ENCODE measurements at regions not wholly inside any gene's neighbourhood (a gene's known extent, or its start where the extent isn't known, plus 50 kb on each side); places are given as distances from the start of the nearest gene placed in this dataset.

DNA sequence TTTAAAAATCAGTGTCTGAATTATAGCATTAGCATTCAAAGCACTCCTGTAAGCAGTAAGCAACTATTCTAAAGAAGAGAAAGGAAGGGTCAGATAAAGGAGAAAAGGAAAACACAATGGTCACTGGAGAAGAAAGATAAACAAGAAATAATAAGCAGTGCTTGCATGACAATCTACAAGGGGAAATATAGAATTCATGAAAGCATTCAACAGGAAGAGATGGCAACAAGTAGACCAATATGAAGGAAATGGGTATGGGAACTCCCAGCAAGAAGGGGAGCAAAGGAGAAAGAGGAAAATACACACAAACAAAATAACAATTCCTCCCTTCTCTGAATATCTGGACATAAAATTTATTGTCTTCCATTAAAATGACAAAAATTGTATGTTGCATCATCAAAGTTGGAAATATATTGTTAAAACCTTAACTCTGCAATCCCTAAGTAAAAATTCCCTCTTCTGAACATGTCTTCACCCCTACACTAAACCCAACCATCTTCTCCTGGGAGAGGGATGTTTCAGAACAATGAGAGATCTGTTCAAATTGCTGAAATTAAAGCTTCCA lies 206.3 kb upstream of the SAMSN1 start (continued):
- TF ChIP-seq, protein P1, sequence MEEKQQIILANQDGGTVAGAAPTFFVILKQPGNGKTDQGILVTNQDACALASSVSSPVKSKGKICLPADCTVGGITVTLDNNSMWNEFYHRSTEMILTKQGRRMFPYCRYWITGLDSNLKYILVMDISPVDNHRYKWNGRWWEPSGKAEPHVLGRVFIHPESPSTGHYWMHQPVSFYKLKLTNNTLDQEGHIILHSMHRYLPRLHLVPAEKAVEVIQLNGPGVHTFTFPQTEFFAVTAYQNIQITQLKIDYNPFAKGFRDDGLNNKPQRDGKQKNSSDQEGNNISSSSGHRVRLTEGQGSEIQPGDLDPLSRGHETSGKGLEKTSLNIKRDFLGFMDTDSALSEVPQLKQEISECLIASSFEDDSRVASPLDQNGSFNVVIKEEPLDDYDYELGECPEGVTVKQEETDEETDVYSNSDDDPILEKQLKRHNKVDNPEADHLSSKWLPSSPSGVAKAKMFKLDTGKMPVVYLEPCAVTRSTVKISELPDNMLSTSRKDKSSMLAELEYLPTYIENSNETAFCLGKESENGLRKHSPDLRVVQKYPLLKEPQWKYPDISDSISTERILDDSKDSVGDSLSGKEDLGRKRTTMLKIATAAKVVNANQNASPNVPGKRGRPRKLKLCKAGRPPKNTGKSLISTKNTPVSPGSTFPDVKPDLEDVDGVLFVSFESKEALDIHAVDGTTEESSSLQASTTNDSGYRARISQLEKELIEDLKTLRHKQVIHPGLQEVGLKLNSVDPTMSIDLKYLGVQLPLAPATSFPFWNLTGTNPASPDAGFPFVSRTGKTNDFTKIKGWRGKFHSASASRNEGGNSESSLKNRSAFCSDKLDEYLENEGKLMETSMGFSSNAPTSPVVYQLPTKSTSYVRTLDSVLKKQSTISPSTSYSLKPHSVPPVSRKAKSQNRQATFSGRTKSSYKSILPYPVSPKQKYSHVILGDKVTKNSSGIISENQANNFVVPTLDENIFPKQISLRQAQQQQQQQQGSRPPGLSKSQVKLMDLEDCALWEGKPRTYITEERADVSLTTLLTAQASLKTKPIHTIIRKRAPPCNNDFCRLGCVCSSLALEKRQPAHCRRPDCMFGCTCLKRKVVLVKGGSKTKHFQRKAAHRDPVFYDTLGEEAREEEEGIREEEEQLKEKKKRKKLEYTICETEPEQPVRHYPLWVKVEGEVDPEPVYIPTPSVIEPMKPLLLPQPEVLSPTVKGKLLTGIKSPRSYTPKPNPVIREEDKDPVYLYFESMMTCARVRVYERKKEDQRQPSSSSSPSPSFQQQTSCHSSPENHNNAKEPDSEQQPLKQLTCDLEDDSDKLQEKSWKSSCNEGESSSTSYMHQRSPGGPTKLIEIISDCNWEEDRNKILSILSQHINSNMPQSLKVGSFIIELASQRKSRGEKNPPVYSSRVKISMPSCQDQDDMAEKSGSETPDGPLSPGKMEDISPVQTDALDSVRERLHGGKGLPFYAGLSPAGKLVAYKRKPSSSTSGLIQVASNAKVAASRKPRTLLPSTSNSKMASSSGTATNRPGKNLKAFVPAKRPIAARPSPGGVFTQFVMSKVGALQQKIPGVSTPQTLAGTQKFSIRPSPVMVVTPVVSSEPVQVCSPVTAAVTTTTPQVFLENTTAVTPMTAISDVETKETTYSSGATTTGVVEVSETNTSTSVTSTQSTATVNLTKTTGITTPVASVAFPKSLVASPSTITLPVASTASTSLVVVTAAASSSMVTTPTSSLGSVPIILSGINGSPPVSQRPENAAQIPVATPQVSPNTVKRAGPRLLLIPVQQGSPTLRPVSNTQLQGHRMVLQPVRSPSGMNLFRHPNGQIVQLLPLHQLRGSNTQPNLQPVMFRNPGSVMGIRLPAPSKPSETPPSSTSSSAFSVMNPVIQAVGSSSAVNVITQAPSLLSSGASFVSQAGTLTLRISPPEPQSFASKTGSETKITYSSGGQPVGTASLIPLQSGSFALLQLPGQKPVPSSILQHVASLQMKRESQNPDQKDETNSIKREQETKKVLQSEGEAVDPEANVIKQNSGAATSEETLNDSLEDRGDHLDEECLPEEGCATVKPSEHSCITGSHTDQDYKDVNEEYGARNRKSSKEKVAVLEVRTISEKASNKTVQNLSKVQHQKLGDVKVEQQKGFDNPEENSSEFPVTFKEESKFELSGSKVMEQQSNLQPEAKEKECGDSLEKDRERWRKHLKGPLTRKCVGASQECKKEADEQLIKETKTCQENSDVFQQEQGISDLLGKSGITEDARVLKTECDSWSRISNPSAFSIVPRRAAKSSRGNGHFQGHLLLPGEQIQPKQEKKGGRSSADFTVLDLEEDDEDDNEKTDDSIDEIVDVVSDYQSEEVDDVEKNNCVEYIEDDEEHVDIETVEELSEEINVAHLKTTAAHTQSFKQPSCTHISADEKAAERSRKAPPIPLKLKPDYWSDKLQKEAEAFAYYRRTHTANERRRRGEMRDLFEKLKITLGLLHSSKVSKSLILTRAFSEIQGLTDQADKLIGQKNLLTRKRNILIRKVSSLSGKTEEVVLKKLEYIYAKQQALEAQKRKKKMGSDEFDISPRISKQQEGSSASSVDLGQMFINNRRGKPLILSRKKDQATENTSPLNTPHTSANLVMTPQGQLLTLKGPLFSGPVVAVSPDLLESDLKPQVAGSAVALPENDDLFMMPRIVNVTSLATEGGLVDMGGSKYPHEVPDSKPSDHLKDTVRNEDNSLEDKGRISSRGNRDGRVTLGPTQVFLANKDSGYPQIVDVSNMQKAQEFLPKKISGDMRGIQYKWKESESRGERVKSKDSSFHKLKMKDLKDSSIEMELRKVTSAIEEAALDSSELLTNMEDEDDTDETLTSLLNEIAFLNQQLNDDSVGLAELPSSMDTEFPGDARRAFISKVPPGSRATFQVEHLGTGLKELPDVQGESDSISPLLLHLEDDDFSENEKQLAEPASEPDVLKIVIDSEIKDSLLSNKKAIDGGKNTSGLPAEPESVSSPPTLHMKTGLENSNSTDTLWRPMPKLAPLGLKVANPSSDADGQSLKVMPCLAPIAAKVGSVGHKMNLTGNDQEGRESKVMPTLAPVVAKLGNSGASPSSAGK (IDR thresholded peaks at IDR 0.05), result no peak
- TF ChIP-seq MYC (IDR thresholded peaks at IDR 0.05; ENCODE audit: low read depth, low read length), result no peak
- TF ChIP-seq MYC (CRISPR knock-in tag; IDR thresholded peaks at IDR 0.05; ENCODE audit: borderline replicate concordance, low read depth), result no peak
- TF ChIP-seq EGR1 (conservative IDR thresholded peaks at IDR 0.05), result no peak
- TF ChIP-seq TAL1 (IDR thresholded peaks at IDR 0.05), result peak; percentile 78

All from K562 (cell line).